SH-SY5Y (cell line): ENCODE measurements at regions not wholly inside any gene's neighbourhood (a gene's known extent, or its start where the extent isn't known, plus 50 kb on each side); places are given as distances from the start of the nearest gene placed in this dataset.

Experiments used
- GATA2 ChIP-seq: IDR thresholded peaks from 2 replicates; pipeline ENCODE4 v1.6.1; 2011; ENCODE audit warnings: mild to moderate bottlenecking, low read depth, low read length
- GATA3 ChIP-seq: IDR thresholded peaks from 2 replicates; pipeline ENCODE4 v1.6.1; 2011; ENCODE audit warnings: low read depth, mild to moderate bottlenecking, low read length, moderate library complexity

GRCh38 chr11:109285465-109285864, 136.5 kb upstream of the C11orf87 start:
- TF ChIP-seq GATA2 (no peak), GATA3 (no peak)
